PFSK-1 (cell line): ENCODE measurements at regions not wholly inside any gene's neighbourhood (a gene's known extent, or its start where the extent isn't known, plus 50 kb on each side); places are given as distances from the start of the nearest gene placed in this dataset.

Source experiments
- POLR2AphosphoS5 ChIP-seq: IDR thresholded peaks from 2 replicates; pipeline ENCODE4 v1.6.1; 2012; ENCODE audit warnings: low read depth, mild to moderate bottlenecking, control low read depth, low read length, moderate library complexity
- SIN3A ChIP-seq: IDR thresholded peaks from 2 replicates; pipeline ENCODE4 v1.6.1; 2012; ENCODE audit warnings: mild to moderate bottlenecking, low read length, moderate library complexity, borderline replicate concordance; ENCODE audit not compliant: insufficient read depth
- TAF1 ChIP-seq: IDR thresholded peaks from 2 replicates; pipeline ENCODE4 v1.6.1; 2012; ENCODE audit warnings: low read length, control low read depth, borderline replicate concordance; ENCODE audit not compliant: insufficient read depth

DNA sequence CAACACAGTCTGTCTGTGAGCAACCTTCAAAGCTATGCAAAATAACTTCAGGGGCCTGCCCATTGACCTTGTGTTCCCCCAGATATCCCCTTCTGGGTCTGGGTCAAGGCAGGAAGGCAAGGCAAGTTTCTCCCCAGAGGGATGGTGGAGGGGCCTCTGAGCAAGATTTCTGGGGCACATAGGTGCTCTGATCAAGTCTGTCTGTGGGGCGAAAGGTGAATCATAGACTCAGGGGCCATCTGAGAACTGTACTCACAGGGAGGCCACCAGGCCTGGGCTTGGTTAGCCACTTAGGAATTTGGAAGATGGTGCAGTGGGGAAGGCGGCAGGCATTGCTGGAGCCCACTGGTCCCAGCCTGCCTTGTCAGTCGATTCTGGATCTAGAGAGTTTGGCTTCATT lies 92.4 kb downstream of the MINAR1 start:
- TF ChIP-seq POLR2AphosphoS5 (no peak), TAF1 (no peak), SIN3A (no peak)
